LNCAP (cell line): ENCODE measurements at regions not wholly inside any gene's neighbourhood (a gene's known extent, or its start where the extent isn't known, plus 50 kb on each side); places are given as distances from the start of the nearest gene placed in this dataset.

ENCODE experiments used
- TF ChIP-seq, protein P1 (sequence below): fragments of 450-650 bp; IDR thresholded peaks from 2 replicates; pipeline ENCODE4 v1.5.1; 2017; ENCODE audit warnings: mild to moderate bottlenecking

DNA sequence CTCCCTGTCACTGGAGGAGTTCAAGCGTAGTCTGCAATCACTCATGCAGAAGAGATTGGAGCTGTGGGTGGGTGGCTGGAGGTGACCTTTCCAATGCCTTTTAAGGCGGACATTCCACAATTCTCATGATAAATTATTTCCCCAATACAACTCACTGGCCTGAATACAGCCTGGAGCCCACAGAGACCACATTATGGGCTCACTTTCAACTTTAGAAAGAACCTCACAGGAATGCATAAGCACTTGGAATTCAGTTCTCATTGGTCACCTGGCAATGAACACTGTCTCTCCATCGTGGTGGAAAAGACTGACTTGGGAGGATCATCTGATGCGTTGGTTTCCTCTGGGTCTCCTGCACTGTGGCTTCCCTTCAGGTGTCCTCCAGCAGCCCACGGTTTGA, 151.8 kb upstream of the KCND3 start:
- TF ChIP-seq, protein P1, sequence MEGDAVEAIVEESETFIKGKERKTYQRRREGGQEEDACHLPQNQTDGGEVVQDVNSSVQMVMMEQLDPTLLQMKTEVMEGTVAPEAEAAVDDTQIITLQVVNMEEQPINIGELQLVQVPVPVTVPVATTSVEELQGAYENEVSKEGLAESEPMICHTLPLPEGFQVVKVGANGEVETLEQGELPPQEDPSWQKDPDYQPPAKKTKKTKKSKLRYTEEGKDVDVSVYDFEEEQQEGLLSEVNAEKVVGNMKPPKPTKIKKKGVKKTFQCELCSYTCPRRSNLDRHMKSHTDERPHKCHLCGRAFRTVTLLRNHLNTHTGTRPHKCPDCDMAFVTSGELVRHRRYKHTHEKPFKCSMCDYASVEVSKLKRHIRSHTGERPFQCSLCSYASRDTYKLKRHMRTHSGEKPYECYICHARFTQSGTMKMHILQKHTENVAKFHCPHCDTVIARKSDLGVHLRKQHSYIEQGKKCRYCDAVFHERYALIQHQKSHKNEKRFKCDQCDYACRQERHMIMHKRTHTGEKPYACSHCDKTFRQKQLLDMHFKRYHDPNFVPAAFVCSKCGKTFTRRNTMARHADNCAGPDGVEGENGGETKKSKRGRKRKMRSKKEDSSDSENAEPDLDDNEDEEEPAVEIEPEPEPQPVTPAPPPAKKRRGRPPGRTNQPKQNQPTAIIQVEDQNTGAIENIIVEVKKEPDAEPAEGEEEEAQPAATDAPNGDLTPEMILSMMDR: no peak

DNA sequence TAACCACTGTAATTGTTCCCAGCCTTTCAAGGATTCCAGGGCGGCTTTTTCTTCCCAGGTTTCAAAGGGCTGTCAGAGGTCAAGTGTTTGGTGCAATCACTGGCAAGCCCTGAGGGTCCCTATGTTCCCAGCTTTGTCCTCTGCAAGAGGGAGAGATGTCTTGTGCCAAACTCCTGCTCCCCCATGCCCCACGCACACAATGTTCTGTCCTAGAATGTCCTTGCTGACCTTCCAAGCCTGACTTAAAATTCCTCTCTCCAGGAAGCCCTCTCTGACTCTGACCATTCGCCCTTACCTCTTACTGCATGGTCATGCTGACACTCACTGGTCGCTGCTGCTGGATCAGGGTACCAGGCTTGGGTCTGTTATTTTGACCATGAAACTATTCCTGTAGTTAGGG, 152.5 kb upstream of the KCND3 start:
- TF ChIP-seq, protein P1: no peak

DNA sequence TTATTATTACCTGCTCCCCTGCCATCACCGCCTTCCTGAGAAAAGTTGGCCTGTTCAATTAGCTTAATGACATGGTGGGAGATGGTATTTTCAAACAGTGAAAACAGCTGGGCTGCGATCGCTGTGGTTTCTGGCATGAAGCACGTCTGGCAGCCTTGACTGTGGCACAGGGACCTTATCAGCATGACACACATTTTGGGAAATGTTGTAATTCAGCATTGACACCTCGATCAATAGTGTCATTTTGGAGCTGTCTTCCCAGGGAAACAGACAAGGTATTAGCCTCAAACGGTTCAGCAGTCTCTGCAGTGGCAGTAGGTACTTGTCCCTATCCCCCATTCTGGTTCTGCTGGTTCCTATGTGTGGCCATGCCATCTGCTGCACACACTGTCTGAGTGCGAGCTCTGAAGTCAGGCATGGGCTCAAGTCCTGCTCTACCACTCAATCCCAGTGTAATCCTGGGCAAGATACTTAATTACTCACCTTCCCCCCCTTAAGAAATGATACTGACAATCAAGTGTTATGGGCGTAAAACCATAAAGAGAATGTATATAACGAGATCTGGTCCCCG, 154.5 kb upstream of the KCND3 start:
- TF ChIP-seq, protein P1: no peak

GRCh38 chr1:112144733-112145426, 155.4 kb upstream of the KCND3 start:
- TF ChIP-seq, protein P1: no peak

DNA sequence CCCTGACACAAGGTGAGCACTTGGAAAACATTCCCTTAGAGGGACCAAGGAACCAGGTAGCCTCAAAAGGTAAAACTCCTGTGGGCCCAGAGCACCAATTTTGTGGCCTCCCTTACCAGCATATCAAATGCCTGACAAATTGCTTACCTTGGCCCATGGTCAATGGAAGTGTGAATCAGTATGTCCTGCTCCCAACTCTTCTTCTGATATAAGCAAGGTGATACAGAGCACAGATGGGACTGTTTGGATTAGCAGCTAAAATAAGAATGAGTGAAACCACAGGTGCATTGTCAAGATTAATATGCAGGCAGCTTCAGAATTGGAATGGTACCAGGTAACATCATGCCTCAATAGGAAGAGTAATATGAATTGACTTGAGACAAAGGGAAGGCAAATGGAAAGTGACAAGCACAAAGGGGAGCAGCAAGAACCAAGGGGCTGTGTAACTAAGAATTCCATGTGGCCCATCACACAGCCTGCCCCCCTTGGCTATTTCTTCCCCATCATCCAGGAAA, 156.8 kb upstream of the KCND3 start:
- TF ChIP-seq, protein P1: no peak

GRCh38 chr1:112165375-112165774, 175.9 kb upstream of the KCND3 start:
- TF ChIP-seq, protein P1: no peak

DNA sequence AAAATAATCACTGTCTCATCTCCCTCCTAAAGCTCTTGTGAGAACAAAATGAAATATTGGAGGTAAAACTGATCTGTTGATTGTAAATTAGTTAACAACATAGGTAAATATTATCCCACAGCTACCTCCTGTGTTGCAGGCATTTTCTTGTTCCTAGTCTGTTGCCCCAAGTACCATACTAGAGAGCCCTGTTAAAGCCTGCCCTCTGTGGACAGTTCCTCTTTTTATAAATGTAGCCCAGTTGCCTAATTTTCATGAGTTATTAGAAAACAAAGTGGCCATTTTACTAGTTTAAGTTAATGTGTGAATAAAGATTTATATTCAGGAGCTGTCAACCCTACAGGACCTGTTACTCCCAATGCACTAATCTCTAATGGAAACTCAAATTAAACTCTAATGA, 180.0 kb upstream of the KCND3 start:
- TF ChIP-seq, protein P1: no peak
